Putamen (tissue), 1 donor: ENCODE measurements at regions not wholly inside any gene's neighbourhood (a gene's known extent, or its start where the extent isn't known, plus 50 kb on each side); places are given as distances from the start of the nearest gene placed in this dataset.
"Not testable (repeated sequence)": the region's sequence is repeated elsewhere in the genome, so short reads cannot be mapped to it uniquely, and the experiment has no call there.

Experiments
- DNase-seq: peaks from one replicate; pipeline ENCODE4 v3.0.0-alpha.2; 2016; ENCODE audit warnings: low spot score

GRCh38 chr13:39893808-39894207, 238.3 kb downstream of the COG6 start:
- no peak for DNase-seq

DNA sequence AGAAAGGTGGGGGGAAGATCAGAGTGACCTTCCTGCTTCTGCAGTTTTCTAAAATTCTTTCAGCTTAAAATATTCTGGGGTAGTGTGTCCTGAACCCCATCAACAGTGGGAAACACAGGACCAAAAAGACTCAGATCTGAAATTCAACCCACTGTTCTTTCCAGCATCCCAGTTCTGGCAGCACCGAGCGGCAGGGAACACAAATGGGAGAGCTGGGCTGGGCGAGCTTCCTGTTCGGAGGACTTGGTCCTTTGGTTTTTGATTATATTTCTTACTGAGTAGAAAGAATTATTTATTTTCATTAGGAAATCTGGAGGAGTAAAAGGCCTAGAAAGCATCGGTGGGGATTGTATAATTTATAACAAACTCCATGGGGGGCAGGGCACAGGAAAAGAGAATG, 239.1 kb downstream of the COG6 start:
- DNase-seq: no peak

- DNase-seq: no peak
Measured at GRCh38 chr13:39895254-39895653, 239.8 kb downstream of the COG6 start.

GRCh38 chr13:39897636-39898035, 242.2 kb downstream of the COG6 start:
- no peak for DNase-seq

- no peak for DNase-seq
Measured at GRCh38 chr13:39900106-39900750, 244.8 kb downstream of the COG6 start.

GRCh38 chr13:39904959-39905358, 249.5 kb downstream of the COG6 start:
- DNase-seq: no peak

DNA sequence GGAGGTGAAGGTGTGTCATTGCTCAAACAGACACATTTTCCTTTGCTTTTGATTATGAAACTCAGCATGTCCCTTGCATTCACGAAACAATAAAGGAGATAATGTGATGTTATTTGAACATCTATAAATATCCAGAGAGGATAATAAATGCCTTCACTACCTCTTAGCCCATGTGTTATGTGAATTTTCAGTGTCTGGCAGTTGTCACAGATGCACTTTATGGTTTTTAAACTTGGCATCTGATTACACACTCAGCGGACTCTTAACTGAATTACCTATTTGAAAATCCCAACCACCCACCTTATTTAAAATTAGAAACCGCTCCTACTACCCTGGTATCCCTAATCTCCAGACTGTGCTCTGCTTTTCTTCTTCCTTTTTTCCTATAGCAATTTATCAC, 254.2 kb downstream of the COG6 start:
- no peak for DNase-seq

GRCh38 chr13:39910041-39910440, 254.6 kb downstream of the COG6 start:
- DNase-seq: no peak

DNA sequence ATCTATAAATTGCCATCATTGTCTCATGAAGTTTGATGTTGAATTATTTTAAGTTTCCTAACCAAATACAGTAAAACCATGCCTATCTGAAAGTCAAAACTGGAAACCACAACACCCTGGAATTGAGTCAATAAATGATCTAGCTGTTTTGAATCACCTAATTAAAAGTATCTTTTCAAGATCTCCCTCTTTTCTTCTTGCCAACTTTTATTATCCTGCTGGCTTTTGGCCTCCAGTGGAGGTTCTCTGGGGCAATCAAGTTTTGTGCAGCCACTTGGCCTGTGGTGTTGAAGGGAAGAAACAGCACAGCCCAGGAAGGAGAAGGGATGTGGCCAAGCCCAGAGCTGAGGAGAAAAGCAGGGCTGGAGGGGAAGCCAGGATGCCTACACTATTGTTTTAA, 255.4 kb downstream of the COG6 start:
- no peak for DNase-seq

GRCh38 chr13:39913339-39913738, 257.9 kb downstream of the COG6 start:
- no peak for DNase-seq

GRCh38 chr13:39913928-39914327, 258.5 kb downstream of the COG6 start:
- DNase-seq: no peak

DNA sequence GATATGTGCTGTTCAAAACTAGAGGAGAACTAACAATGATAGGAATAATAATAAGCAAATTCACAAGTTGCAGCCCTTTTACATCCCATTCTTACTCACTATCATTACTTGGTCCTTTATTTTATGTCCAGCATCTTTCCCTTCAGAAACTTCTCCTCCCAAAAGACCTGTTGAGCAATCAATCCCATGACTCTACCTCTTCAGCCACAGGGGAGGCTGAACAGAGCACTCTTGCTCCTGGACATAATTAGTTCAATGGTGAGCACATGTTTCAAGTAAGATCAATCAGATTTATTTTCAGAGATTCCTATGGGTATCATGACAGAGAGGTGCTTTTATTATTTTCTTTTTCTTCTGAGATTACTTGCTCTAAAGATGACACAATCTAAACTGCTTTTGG, 260.0 kb downstream of the COG6 start:
- DNase-seq: no peak

DNA sequence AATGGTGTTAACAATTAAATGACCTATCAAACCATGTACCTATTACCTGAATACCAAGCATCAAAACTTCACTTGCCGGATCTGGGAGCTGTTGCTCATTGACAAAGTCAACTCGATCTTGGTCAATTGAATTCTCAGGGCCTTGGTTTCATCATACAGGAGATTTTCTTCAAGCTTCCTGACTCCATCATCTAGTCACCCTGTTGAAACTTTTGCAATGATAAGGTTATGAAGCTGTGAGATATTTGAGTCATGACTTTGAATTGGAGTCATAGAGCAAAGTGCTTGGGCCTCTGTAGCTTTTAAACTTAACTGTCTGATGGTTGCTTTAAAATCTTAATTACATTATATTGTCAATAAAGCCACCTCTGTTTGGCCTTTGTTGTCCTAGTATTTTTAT, 260.9 kb downstream of the COG6 start:
- no peak for DNase-seq

DNA sequence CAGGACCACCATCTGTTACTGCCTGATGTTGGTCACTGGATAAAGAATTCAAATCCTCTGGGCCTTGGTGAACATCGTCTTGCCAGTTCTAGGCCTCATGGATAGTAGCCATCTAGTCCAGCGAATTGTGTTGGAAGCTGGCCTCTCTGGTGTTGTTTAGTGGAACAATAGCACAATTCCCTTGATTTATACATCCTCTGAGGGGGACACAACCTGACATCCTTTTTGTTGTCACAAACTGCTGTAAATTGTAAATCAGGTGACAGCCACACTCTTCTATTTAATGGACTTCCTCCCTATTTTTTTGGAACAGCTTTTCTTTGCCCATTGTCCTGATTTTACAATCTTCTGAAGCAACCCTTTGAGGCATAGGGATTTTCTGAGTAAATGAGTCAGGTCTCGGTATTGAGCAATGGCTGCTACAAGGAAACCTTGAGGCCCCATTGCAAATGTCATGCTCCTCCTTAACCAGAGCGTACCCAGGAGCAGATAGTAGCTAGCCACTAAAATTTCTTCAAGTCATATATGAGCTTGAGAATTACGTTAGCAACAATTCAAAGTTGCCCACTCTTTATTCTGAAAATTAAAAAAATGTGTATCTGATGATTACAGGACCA, 263.3 kb downstream of the COG6 start:
- no peak for DNase-seq

DNA sequence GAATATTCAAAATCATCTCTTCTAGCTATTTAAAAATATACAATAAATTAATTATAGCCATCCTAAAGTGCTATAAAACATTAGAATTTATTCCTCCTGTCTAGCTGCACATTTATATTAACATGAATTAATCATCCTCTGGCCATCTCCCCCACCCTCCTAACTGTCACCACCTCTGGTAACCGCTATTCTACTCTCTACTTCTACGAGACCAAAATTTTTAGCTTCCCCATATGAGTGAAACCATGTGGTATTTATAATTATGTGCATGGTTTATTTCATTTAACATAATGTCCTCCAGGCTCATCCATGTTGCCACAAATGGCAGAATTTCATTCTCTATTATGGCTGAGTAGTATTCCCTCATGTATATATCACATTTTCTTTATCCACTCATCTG, 265.2 kb downstream of the COG6 start:
- DNase-seq: no peak

DNA sequence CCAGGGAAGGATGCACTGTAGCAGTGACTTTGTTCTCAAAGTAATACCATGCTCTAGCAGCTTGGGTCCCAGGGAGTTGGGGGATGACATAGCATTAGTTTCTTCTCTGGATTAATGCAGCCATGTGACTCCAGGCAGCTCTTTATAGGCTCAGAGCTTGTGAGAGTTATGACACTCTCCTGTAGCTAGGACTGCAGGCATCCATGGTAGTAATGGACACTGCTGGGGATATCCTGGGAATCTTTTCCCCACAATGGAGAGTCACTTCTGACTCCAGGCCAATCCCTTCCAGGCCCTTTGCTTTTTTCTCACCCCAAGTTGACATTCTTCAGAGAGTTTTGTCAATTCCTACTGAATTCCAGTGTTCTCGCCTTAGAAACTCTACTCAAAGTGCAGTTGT, 270.9 kb downstream of the COG6 start:
- no peak for DNase-seq

DNA sequence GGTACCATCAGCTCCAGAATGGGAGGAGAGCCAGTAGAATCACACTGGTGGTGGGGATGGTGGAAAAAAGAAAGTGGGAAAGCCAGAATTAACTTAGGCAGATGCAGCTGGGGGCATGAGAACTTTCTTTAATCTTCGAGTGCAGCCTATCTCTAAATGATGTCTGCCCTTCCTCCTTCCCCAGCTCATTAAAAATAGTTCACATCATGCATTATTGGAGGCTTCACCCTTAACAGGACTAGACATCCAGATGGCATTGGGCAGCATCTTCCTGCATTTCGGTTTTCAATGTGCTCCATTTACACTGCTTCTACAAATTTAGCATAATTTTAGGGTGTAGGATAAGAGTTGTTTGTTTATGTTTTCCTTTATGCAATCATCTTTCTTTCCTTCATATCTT, 272.8 kb downstream of the COG6 start:
- DNase-seq: no peak

GRCh38 chr13:39929583-39929982, 274.1 kb downstream of the COG6 start:
- DNase-seq: no peak

DNA sequence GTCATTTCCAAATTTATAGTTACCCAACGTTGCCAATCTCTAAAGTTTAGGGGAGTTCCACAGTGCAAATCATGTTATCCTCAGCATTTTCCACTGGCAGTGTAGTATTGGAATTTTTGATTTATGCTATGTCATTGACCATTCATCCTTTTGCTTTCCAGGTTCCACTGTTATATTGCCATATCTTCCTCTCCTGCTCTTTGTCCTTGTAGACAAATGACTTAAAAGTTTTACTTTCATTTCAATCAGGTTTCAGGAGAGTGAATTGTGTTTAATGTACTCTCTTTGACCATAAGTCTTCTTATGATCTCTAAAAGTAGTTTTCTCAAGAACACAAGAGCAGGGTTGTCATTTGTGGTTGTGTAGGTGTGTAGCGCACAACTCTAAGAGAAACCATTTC, 274.6 kb downstream of the COG6 start:
- DNase-seq: no peak

- no peak for DNase-seq
Measured at GRCh38 chr13:39930544-39931444, 275.3 kb downstream of the COG6 start.

DNA sequence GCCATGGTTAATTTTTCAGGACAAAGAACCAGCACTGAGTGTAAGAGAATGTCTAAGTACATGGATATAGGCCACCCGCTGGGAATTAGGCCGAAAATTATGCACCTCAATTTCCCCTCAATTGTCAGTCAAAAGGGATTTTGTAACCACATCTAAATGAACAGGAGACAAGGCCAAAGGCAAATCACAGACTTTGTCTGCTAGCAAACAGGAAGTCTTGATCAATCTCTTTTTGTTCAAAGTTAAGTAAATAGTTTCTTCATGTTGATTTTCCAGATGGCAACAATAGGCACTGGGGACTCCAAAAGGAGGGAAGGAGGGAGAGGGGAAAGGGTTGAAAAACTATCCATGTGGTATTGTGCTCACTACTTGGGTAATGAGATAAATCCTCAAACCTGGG, 276.0 kb downstream of the COG6 start:
- no peak for DNase-seq

DNA sequence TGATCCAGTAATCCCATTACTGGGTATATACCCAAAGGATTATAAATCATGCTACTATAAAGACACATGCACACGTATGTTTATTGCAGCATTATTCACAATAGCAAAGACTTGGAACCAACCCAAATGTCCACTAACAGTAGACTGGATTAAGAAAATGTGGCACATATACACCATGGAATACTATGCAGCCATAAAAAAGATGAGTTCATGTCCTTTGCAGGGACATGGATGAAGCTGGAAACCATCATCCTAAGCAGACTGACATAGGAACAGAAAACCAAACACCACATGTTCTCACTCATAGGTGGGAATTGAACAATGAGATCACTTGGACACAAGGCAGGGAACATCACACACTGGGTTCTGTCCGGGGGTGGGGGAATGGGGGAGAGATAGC, 277.1 kb downstream of the COG6 start:
- not testable (repeated sequence) for DNase-seq

DNA sequence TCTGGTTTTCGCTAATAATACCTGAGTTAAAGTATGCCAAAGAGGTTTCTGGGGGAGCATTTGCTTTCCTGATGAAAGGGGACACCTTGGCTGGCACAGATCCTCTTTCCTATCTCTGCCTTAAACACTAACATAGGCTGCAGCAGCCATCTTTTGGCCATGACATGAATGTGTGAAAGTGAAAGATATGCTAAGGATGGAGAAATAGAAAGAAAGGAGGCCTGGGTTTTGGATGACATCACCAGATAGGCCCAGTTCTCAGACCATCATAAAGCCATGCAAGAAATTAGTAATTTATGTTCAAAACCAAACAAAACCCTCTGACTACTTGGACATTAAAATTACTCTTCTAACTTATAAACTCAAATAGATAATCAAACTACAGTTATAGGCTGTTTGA, 279.7 kb downstream of the COG6 start:
- no peak for DNase-seq
